NCI-H2196 (cell line): ENCODE measurements at regions not wholly inside any gene's neighbourhood (a gene's known extent, or its start where the extent isn't known, plus 50 kb on each side); places are given as distances from the start of the nearest gene placed in this dataset.
A peak's percentile ranks its signal among the peaks of the same experiment; 100 is the strongest.

Experiments
- DNase-seq: peaks from one replicate; lab custom pipeline; 2025; ENCODE audit not compliant: unreplicated experiment; lab: John Stamatoyannopoulos, UW

GRCh38 chr3:72153477-72154314, 368.7 kb upstream of the PROK2 start:
- no peak for DNase-seq

- DNase-seq, result peak; percentile 62
These were observed 367.9 kb upstream of the PROK2 start for GRCh38 chr3:72152551-72153476.

- DNase-seq, result no peak
These were observed 366.7 kb upstream of the PROK2 start for GRCh38 chr3:72151465-72152238.

- no peak for DNase-seq
These were observed 365.9 kb upstream of the PROK2 start for GRCh38 chr3:72150634-72151412.

- DNase-seq, result no peak
These were observed 364.8 kb upstream of the PROK2 start for GRCh38 chr3:72149645-72150300.

GRCh38 chr3:72147600-72147999, 362.7 kb upstream of the PROK2 start:
- no peak for DNase-seq

GRCh38 chr3:72145506-72146380, 360.8 kb upstream of the PROK2 start:
- no peak for DNase-seq

GRCh38 chr3:72144773-72145505, 360.0 kb upstream of the PROK2 start:
- DNase-seq, result no peak

- no peak for DNase-seq
These were observed 359.2 kb upstream of the PROK2 start for GRCh38 chr3:72143966-72144717.

- no peak for DNase-seq
These were observed 358.4 kb upstream of the PROK2 start for GRCh38 chr3:72143322-72143721.

GRCh38 chr3:72142028-72142427, 357.1 kb upstream of the PROK2 start:
- DNase-seq, result no peak

GRCh38 chr3:72141264-72141663, 356.3 kb upstream of the PROK2 start:
- no peak for DNase-seq

GRCh38 chr3:72139316-72139715, 354.4 kb upstream of the PROK2 start:
- DNase-seq, result no peak

- no peak for DNase-seq
These were observed 353.2 kb upstream of the PROK2 start for GRCh38 chr3:72137865-72138861.

GRCh38 chr3:72135636-72136035, 350.7 kb upstream of the PROK2 start:
- DNase-seq, result no peak

- DNase-seq, result no peak
These were observed 350.1 kb upstream of the PROK2 start for GRCh38 chr3:72134989-72135451.
